C4-2B (cell line): ENCODE measurements at regions not wholly inside any gene's neighbourhood (a gene's known extent, or its start where the extent isn't known, plus 50 kb on each side); places are given as distances from the start of the nearest gene placed in this dataset.

Experiments
- CTCF ChIP-seq: fragments of 450-650 bp; conservative IDR thresholded peaks from 2 replicates; pipeline ENCODE4 v1.5.1; 2017; ENCODE audit warnings: mild to moderate bottlenecking
- ZFX ChIP-seq: fragments of 450-650 bp; IDR thresholded peaks from 2 replicates; pipeline ENCODE4 v1.6.1; 2017

- no peak for TF ChIP-seq CTCF
- TF ChIP-seq ZFX = no peak
Measured at GRCh38 chr7:117960351-117960750, 87.1 kb upstream of the CTTNBP2 start.
